T47D (cell line): ENCODE measurements at regions not wholly inside any gene's neighbourhood (a gene's known extent, or its start where the extent isn't known, plus 50 kb on each side); places are given as distances from the start of the nearest gene placed in this dataset.
A peak's percentile ranks its signal among the peaks of the same experiment; 100 is the strongest.
"Not testable (repeated sequence)": the region's sequence is repeated elsewhere in the genome, so short reads cannot be mapped to it uniquely, and the experiment has no call there.

Experiments
- DNase-seq, 2 experiments: peaks; one replicate each; pipeline versions ENCODE4 v3.0.0 to v3.0.0-alpha.2; 2011 to 2012; ENCODE audit warnings: low read depth in 1 of 2, low spot score in 1 of 2
- JUND ChIP-seq: IDR thresholded peaks from 2 replicates; pipeline ENCODE4 v1.6.1; 2012; ENCODE audit warnings: low read depth
- in situ Hi-C: cut with HindIII; loops from 2 replicates; pipeline ENCODE4 v1.10.0; 2016; ENCODE audit warnings: low sequenced_read_pairs, low pct_unique_long_range_greater_than_20kb

- DNase-seq = peak in 1 of 2 experiments; percentile 22
- in situ Hi-C loops = no loop called here
- no peak for TF ChIP-seq JUND
Observed at GRCh38 chr7:83852136-83852535, 203.2 kb upstream of the SEMA3E start.

- in situ Hi-C loops = no loop called here
- DNase-seq = no peak
- no peak for TF ChIP-seq JUND
Observed at GRCh38 chr7:83851551-83851950, 202.6 kb upstream of the SEMA3E start.

GRCh38 chr7:83850941-83851340 lies 202.0 kb upstream of the SEMA3E start:
- no peak for DNase-seq
- in situ Hi-C loops = no loop called here
- TF ChIP-seq JUND = no peak

- TF ChIP-seq JUND = no peak
- no peak for DNase-seq
- in situ Hi-C loops = no loop called here
Observed at GRCh38 chr7:83850125-83850524, 201.2 kb upstream of the SEMA3E start.

- no peak for TF ChIP-seq JUND
- DNase-seq = no peak
Observed at GRCh38 chr7:83849131-83849530, 200.2 kb upstream of the SEMA3E start.

GRCh38 chr7:83842894-83843293 lies 194.0 kb upstream of the SEMA3E start:
- DNase-seq = no peak
- no peak for TF ChIP-seq JUND
- in situ Hi-C loops = no loop called here

More at GRCh38 chr7:83849131-83849530, 200.2 kb upstream of the SEMA3E start:
- in situ Hi-C loops = no loop called here

- DNase-seq = no peak
- in situ Hi-C loops = no loop called here
- TF ChIP-seq JUND = no peak
Observed at GRCh38 chr7:83837683-83838082, 188.7 kb upstream of the SEMA3E start.

- DNase-seq = no peak
- no peak for TF ChIP-seq JUND
- in situ Hi-C loops = no loop called here
Observed at GRCh38 chr7:83836028-83836427, 187.1 kb upstream of the SEMA3E start.

- TF ChIP-seq JUND = no peak
- DNase-seq = no peak
- in situ Hi-C loops = no loop called here
Observed at GRCh38 chr7:83835424-83835823, 186.5 kb upstream of the SEMA3E start.

GRCh38 chr7:83833721-83834120 lies 184.8 kb upstream of the SEMA3E start:
- in situ Hi-C loops = not testable (repeated sequence)

GRCh38 chr7:83832009-83832408 lies 183.1 kb upstream of the SEMA3E start:
- in situ Hi-C loops = no loop called here
- no peak for TF ChIP-seq JUND
- peak in 1 of 2 experiments; percentile 51 for DNase-seq

More at GRCh38 chr7:83833721-83834120, 184.8 kb upstream of the SEMA3E start:
- DNase-seq = not testable (repeated sequence)

GRCh38 chr7:83827036-83827435 lies 178.1 kb upstream of the SEMA3E start:
- in situ Hi-C loops = no loop called here
- TF ChIP-seq JUND = no peak
- no peak for DNase-seq

GRCh38 chr7:83824214-83824613 lies 175.3 kb upstream of the SEMA3E start:
- no peak for TF ChIP-seq JUND
- in situ Hi-C loops = no loop called here
- no peak for DNase-seq

GRCh38 chr7:83821866-83822265 lies 172.9 kb upstream of the SEMA3E start:
- TF ChIP-seq JUND = no peak
- in situ Hi-C loops = no loop called here

GRCh38 chr7:83820641-83821040 lies 171.7 kb upstream of the SEMA3E start:
- DNase-seq = no peak
- no peak for TF ChIP-seq JUND
- in situ Hi-C loops = no loop called here

More at GRCh38 chr7:83821866-83822265, 172.9 kb upstream of the SEMA3E start:
- DNase-seq = no peak
